Activated CD4-positive, alpha-beta T cell treated with anti-CD3 and anti-CD28 coated beads, Interleukin-2, amount 10 ng/mL, durations not matched to agents 24 days and 14 days (primary cell): ENCODE measurements at regions not wholly inside any gene's neighbourhood (a gene's known extent, or its start where the extent isn't known, plus 50 kb on each side); places are given as distances from the start of the nearest gene placed in this dataset.
"Not testable (repeated sequence)": the region's sequence is repeated elsewhere in the genome, so short reads cannot be mapped to it uniquely, and the experiment has no call there.

Experiments used
- DNase-seq: peaks from one replicate; pipeline ENCODE4 v3.0.0; 2022
- H3K27ac Mint-ChIP-seq: one replicate; pipeline ENCODE4 v1.8.0; 2022; ENCODE audit warnings: mild to moderate bottlenecking, mixed read lengths
- H3K27me3 Mint-ChIP-seq: one replicate; pipeline ENCODE4 v1.8.0; 2022; ENCODE audit warnings: mixed read lengths
- H3K36me3 Mint-ChIP-seq: one replicate; pipeline ENCODE4 v1.8.0; 2022; ENCODE audit warnings: low read depth, mild to moderate bottlenecking, mixed read lengths
- H3K4me1 Mint-ChIP-seq: one replicate; pipeline ENCODE4 v1.8.0; 2021; ENCODE audit warnings: mixed read lengths
- H3K4me3 Mint-ChIP-seq: one replicate; pipeline ENCODE4 v1.8.0; 2022; ENCODE audit warnings: mild to moderate bottlenecking, moderate library complexity, mixed read lengths
- H3K9me3 Mint-ChIP-seq: one replicate; pipeline ENCODE4 v1.8.0; 2021; ENCODE audit warnings: mixed read lengths
- intact Hi-C: fragments of 100-400 bp; cut with micrococcal nuclease; formaldehyde crosslinking; loops from one replicate; pipeline ENCODE4 v1.15.1; 2023

DNA sequence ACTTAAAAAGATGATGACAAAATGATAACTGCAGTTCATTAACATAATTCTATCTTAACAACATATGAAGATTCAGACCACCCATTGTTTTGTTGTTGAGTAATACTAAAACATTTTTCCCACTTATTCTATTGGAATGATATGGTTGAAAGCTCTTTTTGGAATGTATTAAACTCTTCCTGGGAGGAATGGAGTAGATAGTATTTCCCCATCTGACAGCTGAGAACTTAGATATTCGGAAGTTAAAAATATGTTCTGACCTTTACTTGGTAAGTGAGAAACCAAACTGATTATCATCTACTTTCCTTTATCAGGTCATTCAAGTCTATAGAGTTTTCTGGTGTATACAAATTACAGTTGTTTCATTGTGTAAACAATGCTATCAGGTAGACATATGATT lies 452.9 kb downstream of the CSNK1G3 start:
- intact Hi-C loops, result no loop called here
- Mint-ChIP-seq H3K9me3 (no peaks in the 10 kb centered on the region), H3K27me3 (no peaks in the 10 kb centered on the region), H3K36me3 (no peaks in the 10 kb centered on the region), H3K4me3 (no peak overlapping the region), H3K27ac (no peak overlapping the region), H3K4me1 (no peaks in the 10 kb centered on the region)
- DNase-seq, result no peak

GRCh38 chr5:123960526-123960925 lies 448.5 kb downstream of the CSNK1G3 start:
- Mint-ChIP-seq H3K4me3 (no peak overlapping the region), H3K27me3 (no peaks in the 10 kb centered on the region), H3K27ac (no peak overlapping the region), H3K9me3 (no peaks in the 10 kb centered on the region), H3K4me1 (no peaks in the 10 kb centered on the region), H3K36me3 (no peaks in the 10 kb centered on the region)
- DNase-seq, result no peak
- intact Hi-C loops, result no loop called here

GRCh38 chr5:123951582-123951977 lies 439.6 kb downstream of the CSNK1G3 start:
- no peak for DNase-seq
- H3K36me3 Mint-ChIP-seq, result no peaks in the 10 kb centered on the region
- intact Hi-C loops, result no loop called here
- no peak overlapping the region for H3K4me3 Mint-ChIP-seq
- H3K9me3 Mint-ChIP-seq, result no peaks in the 10 kb centered on the region
- no peaks in the 10 kb centered on the region for H3K27me3 Mint-ChIP-seq
- H3K27ac Mint-ChIP-seq, result no peak overlapping the region
- H3K4me1 Mint-ChIP-seq, result no peaks in the 10 kb centered on the region

DNA sequence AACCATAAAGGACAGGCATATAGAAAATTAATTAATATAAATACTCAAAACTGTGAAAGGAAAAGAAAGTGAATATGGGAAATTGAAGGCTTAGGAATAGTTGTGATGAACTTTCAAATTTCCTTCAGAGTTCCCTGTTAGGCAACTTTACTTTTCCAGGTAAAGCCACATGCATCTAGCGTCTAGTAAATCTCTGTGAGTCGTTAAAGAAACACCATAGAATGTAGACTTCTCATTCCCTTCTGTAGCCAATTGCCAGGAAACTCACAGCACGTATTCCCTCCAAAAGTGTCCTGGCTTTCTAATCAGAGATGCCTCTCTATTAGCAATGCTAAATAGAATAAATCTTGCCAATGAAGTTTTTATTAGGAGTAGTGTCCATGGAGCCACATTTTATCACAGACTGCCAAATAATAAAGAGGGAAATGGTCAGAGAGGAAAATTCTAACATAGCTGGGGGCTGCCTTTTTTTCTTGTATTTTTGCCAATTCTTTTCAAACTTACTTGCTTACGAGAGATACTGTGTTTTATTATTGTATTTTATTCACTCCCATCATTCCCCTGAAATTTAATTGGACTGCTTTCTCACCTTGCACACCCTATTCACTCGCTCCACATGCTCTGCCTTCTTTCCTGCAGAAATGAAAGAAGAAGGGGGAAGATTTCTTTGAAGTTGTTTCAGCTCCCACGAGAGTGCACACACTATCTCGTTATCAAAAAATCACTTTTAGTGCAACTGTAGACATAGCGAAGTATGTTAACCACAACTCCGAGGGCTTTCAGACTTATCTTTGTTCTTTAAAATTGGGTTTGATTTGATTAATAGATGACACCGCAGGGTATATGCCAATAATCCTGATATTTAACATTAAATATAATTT lies 439.0 kb downstream of the CSNK1G3 start:
- no peaks in the 10 kb centered on the region for H3K27me3 Mint-ChIP-seq
- intact Hi-C loops, result no loop called here
- no peaks in the 10 kb centered on the region for H3K36me3 Mint-ChIP-seq
- no peak overlapping the region for H3K27ac Mint-ChIP-seq
- H3K4me1 Mint-ChIP-seq, result no peaks in the 10 kb centered on the region
- DNase-seq, result no peak
- H3K9me3 Mint-ChIP-seq, result no peaks in the 10 kb centered on the region
- H3K4me3 Mint-ChIP-seq, result no peak overlapping the region

DNA sequence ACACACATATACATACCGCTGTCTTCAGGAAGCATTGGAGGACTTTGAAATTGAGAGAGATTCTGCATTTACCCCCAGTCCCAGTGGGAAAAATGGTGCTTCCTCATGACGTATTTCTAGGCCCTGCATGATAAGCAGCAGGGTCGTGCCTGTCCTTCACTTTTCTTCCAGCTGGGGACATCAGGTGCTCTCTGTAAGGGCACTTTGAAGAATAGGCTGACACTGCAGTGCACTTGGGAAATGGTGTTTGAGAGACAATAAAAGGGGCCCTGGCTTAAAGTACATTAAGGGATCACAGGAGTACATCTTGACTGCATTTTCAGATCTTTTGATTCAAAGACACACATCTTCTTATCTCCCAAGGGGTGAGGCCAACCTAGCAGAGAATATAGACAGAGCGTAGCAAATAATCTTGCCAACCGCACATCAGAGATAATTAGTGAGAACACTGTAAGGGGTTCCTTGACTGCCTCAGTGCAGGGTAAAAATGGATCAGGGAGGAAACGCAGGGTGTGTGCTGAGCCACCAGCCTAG lies 437.9 kb downstream of the CSNK1G3 start:
- DNase-seq, result no peak
- Mint-ChIP-seq H3K9me3 (no peaks in the 10 kb centered on the region), H3K4me3 (no peak overlapping the region), H3K27ac (no peak overlapping the region), H3K36me3 (no peaks in the 10 kb centered on the region), H3K27me3 (no peaks in the 10 kb centered on the region), H3K4me1 (no peaks in the 10 kb centered on the region)
- intact Hi-C loops, result no loop called here

DNA sequence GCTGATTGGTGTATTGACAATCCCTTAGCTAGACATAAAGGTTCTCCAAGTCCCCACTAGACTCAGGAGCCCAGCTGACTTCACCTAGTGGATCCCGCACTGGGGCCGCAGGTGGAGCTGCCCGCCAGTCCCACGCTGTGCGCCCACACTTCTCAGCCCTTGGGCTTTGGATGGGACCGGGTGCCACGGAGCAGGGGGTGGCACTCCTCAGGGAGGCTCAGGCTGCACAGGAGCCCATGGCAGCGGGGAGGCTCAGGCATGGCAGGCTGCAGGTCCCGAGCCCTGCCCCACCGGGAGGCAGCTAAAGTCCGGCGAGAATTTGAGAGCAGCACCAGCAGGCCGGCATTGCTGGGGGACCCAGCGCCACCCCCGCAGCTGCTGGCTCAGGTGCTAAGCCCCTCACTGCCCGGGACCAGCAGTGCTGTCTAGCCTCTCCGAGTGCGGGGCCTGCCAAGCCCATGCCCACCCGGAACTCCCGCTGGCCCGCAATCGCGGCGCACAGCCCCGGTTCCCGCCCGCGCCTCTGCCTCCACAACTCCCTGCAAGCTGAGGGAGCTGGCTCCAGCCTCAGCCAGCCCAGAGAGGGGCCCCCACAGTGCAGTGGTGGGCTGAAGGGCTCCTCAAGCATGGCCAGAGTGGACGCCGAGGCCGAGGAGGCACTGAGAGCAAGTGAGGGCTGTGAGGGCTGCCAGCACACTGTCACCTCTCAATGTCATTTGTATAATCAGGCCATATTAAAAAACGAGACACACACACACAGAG lies 437.2 kb downstream of the CSNK1G3 start:
- H3K36me3 Mint-ChIP-seq, result no peaks in the 10 kb centered on the region
- H3K9me3 Mint-ChIP-seq, result no peaks in the 10 kb centered on the region
- no peak overlapping the region for H3K4me3 Mint-ChIP-seq
- H3K4me1 Mint-ChIP-seq, result no peaks in the 10 kb centered on the region
- DNase-seq, result no peak
- intact Hi-C loops, result no loop called here
- no peaks in the 10 kb centered on the region for H3K27me3 Mint-ChIP-seq
- H3K27ac Mint-ChIP-seq, result no peak overlapping the region

DNA sequence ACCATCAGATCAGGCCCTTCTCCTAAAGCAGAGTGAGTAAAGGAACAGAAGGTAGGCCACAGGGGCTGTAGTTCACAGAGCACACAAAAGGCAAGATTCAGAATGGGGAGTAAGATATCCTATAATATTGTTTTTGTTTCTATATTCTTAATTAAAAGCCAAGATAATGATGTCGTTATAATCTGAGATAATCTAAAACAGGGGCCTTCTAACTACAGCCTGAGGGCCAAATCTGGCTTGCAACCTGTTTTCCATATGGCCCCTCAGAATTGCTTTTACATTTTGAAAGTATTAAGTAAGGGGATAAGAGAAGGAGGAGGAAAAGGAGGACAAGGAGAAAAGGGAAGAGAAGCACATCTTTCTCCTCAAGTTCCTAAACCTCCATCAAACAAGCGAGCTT lies 435.8 kb downstream of the CSNK1G3 start:
- Mint-ChIP-seq H3K4me3 (no peak overlapping the region), H3K27ac (no peak overlapping the region), H3K27me3 (no peaks in the 10 kb centered on the region), H3K36me3 (no peaks in the 10 kb centered on the region), H3K4me1 (no peaks in the 10 kb centered on the region), H3K9me3 (no peaks in the 10 kb centered on the region)
- intact Hi-C loops, result no loop called here
- DNase-seq, result no peak

- Mint-ChIP-seq H3K9me3 (no peaks in the 10 kb centered on the region), H3K27me3 (no peaks in the 10 kb centered on the region), H3K36me3 (no peaks in the 10 kb centered on the region), H3K27ac (no peak overlapping the region), H3K4me3 (no peak overlapping the region), H3K4me1 (no peaks in the 10 kb centered on the region)
- intact Hi-C loops, result no loop called here
- no peak for DNase-seq
These were observed 433.6 kb downstream of the CSNK1G3 start for GRCh38 chr5:123945548-123945947.

GRCh38 chr5:123943151-123943550 lies 431.2 kb downstream of the CSNK1G3 start:
- no peak for DNase-seq
- Mint-ChIP-seq H3K27ac (no peak overlapping the region), H3K9me3 (no peaks in the 10 kb centered on the region), H3K4me1 (no peaks in the 10 kb centered on the region), H3K4me3 (no peak overlapping the region), H3K36me3 (no peaks in the 10 kb centered on the region), H3K27me3 (no peaks in the 10 kb centered on the region)
- intact Hi-C loops, result no loop called here

DNA sequence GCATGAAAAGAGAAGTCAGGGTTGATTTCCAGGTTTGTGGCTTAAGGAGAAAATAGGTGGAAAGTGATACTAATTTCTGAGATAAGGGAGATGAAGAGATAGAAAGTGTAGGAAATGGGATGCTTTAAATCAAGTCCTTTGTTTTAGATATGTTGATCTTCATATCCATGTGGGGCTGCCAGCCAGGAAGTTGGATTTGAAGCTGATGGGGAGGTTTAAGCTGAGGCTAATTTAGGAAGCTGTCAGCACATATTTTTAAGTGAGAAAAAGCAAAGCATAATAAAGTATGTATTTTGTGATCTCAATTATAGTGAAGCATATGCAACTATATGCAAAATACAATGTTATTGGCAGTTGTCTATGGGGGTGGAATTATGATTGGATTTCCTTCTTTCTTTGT lies 428.4 kb downstream of the CSNK1G3 start:
- Mint-ChIP-seq H3K4me3 (no peak overlapping the region), H3K4me1 (no peaks in the 10 kb centered on the region), H3K27me3 (no peaks in the 10 kb centered on the region), H3K36me3 (no peaks in the 10 kb centered on the region), H3K27ac (no peak overlapping the region), H3K9me3 (peaks cover 4% of the 10 kb centered on the region)
- intact Hi-C loops, result no loop called here
- no peak for DNase-seq

DNA sequence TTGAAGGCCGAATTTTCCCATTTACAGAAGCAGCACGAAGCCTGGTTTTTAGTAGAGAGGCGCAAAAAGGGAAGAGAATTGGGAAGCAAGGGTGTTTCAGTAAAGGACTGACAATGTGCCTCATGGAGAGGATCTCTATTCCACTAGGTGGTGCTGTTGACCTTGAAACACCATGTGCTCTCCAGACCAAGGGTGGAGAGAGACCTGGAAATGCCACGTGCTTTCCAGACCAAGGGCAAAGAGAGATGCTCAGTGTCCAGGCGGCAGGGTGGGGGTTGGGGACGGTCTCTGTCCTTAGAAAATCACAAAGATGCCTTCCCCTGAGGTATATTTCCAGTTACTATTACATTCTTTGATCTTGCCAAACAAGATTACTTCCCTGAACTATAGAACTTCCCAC lies 425.3 kb downstream of the CSNK1G3 start:
- Mint-ChIP-seq H3K4me1 (no peaks in the 10 kb centered on the region), H3K27me3 (no peaks in the 10 kb centered on the region), H3K27ac (no peak overlapping the region), H3K36me3 (no peaks in the 10 kb centered on the region), H3K4me3 (no peak overlapping the region), H3K9me3 (peaks cover 4% of the 10 kb centered on the region)
- intact Hi-C loops, result no loop called here
- peak; percentile 56 for DNase-seq

- H3K27ac Mint-ChIP-seq, result no peak overlapping the region
- H3K36me3 Mint-ChIP-seq, result no peaks in the 10 kb centered on the region
- no peaks in the 10 kb centered on the region for H3K27me3 Mint-ChIP-seq
- H3K4me1 Mint-ChIP-seq, result no peaks in the 10 kb centered on the region
- DNase-seq, result no peak
- intact Hi-C loops, result no loop called here
- no peak overlapping the region for H3K4me3 Mint-ChIP-seq
- peaks cover 4% of the 10 kb centered on the region for H3K9me3 Mint-ChIP-seq
These were observed 424.6 kb downstream of the CSNK1G3 start for GRCh38 chr5:123936548-123936947.

- DNase-seq, H3K9me3 Mint-ChIP-seq, H3K36me3 Mint-ChIP-seq, H3K27ac Mint-ChIP-seq, intact Hi-C loops, H3K4me1 Mint-ChIP-seq, H3K27me3 Mint-ChIP-seq, H3K4me3 Mint-ChIP-seq: not testable (repeated sequence)
These were observed 421.8 kb downstream of the CSNK1G3 start for GRCh38 chr5:123933812-123934211.

GRCh38 chr5:123929055-123929474 lies 417.1 kb downstream of the CSNK1G3 start:
- Mint-ChIP-seq H3K4me3 (no peak overlapping the region), H3K36me3 (no peaks in the 10 kb centered on the region), H3K4me1 (no peaks in the 10 kb centered on the region), H3K9me3 (no peaks in the 10 kb centered on the region), H3K27me3 (no peaks in the 10 kb centered on the region), H3K27ac (no peak overlapping the region)
- intact Hi-C loops, result no loop called here
- DNase-seq, result no peak
